HG02885 (cell line): ENCODE measurements at regions not wholly inside any gene's neighbourhood (a gene's known extent, or its start where the extent isn't known, plus 50 kb on each side); places are given as distances from the start of the nearest gene placed in this dataset.
"Not testable (repeated sequence)": the region's sequence is repeated elsewhere in the genome, so short reads cannot be mapped to it uniquely, and the experiment has no call there.

Source experiments
- ATAC-seq: cut with Tn5 transposase; IDR thresholded peaks from one replicate; pipeline ENCODE4 v1.9.1; 2021; ENCODE audit warnings: mild to moderate bottlenecking; ENCODE audit not compliant: unreplicated experiment, poor library complexity

GRCh38 chr11:96506953-96507354, 117.1 kb downstream of the JRKL start:
- no peak for ATAC-seq

DNA sequence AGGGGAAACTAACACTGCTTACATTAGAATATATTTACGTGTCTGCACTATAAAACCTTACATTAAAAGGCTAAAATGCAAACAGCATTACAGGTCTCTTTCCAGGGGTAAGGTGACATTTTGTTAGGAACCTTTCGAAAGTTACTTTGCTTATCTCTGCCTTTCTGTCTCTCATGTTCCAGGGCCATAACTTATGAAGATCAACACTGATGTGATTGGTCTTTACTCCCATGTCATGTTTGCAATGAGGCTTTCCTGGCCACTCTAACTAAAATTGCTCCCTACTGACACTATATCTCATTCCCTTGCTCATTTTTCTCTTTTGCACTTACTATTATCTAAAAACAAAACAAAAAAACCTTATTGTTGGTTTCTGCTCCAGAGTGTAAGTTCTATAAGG, 119.0 kb downstream of the JRKL start:
- no peak for ATAC-seq

DNA sequence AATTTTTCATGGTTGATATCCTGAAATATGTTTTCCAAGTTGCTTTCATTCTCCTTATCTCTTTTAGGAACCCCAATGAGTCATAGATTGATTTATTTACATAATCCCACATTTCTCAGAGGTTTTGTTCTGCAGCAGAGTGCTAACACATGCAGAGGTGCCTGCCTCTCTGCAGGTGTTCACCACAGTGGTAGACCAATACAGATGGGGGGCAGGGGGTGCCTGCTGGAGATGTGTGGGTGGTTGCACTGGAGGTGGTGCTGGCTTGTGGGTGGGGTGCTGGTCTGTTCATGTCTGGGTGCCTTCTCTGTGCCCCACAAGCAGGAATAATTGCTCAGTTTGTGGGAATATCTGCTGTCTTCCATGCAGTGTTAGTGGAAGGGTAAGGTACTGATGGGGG, 131.1 kb downstream of the JRKL start:
- ATAC-seq = no peak

DNA sequence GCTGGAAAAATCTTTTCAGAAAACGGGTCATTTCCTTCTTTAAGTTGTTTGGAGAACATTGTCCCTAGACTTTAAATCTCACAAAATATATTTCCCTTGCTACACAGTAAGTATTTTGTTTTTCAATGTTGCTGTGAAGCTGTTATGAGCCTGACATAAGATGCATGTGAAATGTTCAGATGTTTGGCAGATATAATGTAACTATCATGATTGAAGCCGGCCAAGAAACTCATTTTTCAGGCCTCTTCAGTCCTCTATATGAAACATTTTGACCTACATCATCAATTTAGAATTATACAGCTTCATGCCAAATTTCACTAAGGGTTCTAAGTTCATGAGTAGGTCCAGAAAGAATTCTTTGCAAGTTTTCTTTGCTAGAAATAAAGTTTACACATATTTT, 133.8 kb downstream of the JRKL start:
- no peak for ATAC-seq

DNA sequence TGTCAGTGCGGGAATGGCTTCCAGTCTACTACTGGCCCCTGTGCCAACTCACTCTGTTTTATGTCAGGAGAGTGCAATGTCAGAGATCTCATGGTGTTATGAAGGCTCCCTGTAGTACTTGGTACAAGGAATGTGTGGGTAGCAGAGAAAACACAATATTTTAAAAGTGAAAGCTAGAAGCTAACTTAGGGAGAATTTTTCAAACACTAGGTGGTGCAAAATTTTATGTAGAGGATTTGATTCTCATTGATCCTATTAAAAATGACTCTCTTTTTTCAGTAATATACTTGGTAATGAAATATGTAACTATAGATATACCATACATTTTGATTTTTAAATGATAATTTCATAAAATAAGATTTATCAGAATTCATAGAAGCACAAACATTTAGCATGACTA, 134.7 kb downstream of the JRKL start:
- no peak for ATAC-seq

GRCh38 chr11:96530473-96530872, 140.7 kb downstream of the JRKL start:
- ATAC-seq = no peak

- no peak for ATAC-seq
Measured at GRCh38 chr11:96538104-96538503, 148.3 kb downstream of the JRKL start.

GRCh38 chr11:96538622-96539021, 148.8 kb downstream of the JRKL start:
- no peak for ATAC-seq

- ATAC-seq = no peak
Measured at GRCh38 chr11:96540875-96541274, 151.1 kb downstream of the JRKL start.

GRCh38 chr11:96543177-96543576, 153.4 kb downstream of the JRKL start:
- ATAC-seq = no peak

DNA sequence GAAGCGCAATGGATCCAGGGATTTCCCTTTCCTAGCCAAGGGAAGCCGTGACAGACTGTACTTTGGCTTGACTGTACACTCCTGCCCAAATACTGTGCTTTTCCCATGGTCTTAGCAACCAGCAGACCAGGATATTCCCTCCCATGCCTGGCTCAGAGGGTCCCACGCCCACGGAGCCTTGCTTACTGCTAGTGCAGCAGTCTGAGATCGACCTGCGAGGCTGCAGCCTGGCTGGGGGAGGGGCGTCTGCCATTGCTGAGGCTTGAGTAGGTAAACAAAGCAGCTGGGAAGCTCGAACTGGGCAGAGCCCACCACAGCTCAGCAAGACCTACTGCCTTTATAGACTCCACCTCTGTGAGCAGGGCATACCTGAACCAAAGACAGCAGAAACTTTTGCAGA, 155.4 kb downstream of the JRKL start:
- not testable (repeated sequence) for ATAC-seq

GRCh38 chr11:96551136-96551535, 161.3 kb downstream of the JRKL start:
- no peak for ATAC-seq

DNA sequence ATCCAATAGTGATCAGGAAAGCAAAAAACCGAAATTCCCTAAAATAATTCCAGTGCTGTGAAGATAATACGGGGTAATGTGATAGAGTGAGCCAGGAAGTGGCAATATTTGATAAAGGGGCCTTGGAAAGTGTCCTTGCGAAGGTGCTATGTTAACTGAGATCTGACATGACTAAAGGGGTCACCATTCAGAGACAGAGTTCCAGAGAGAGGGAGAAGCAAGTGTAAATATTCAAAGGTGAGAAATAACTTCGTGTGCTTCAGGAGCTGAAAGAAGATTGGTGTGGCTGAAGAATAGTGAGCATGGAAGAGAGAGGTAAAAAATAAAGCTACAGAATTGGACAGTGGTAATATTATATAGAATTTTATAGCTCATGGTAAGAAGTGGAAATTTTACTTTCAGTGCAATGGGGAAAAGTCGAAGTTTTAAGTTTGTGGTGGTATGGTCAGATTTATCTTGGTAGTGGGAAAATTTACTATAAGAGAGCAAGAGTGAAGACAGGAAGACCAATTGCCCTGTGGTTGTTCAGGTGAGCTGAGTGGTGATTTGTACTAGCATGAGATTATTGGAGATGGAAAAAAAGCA, 164.5 kb downstream of the JRKL start:
- ATAC-seq = no peak

DNA sequence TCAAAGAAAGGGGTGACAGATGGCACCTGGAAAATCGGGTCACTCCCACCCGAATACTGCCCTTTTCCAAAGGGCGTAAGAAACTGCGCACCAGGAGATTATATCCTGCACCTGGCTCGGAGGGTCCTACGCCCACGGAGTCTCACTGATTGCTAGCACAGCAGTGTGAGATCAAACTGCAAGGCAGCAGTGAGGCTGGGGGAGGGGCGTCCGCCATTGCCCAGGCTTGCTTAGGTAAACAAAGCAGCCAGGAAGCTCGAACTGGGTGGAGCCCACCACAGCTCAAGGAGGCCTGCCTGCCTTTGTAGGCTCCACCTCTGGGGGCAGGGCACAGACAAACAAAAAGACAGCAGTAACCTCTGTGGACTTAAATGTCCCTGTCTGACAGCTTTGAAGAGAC, 166.0 kb downstream of the JRKL start:
- not testable (repeated sequence) for ATAC-seq

GRCh38 chr11:96560727-96561126, 170.9 kb downstream of the JRKL start:
- ATAC-seq = not testable (repeated sequence)

- ATAC-seq = no peak
Measured at GRCh38 chr11:96567176-96567575, 177.4 kb downstream of the JRKL start.

- ATAC-seq = no peak
Measured at GRCh38 chr11:96567667-96568066, 177.9 kb downstream of the JRKL start.

- ATAC-seq = no peak
Measured at GRCh38 chr11:96576383-96576782, 186.6 kb downstream of the JRKL start.

DNA sequence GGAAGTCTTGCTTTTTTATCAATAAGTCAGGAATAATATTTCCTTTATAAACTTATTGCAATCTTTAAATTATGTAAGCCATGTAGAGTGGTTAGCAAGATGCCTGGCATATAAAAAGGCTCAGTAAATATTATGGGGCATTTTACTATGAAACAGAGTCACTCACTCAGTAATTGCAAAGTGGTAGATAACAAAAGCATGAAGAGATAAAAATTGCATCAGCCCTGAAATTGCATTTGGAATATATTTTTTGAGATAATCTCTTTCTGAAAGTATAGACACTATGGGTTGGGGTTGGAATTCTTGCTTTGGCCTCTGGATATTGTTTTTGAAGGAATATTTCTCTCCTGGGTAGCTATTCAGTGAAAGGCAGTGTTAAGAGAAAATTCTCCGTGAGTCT, 188.6 kb downstream of the JRKL start:
- ATAC-seq = no peak

GRCh38 chr11:96579656-96580055, 189.8 kb downstream of the JRKL start:
- ATAC-seq = no peak

- no peak for ATAC-seq
Measured at GRCh38 chr11:96580476-96581040, 190.7 kb downstream of the JRKL start.
